GM12873 (cell line): ENCODE measurements at regions not wholly inside any gene's neighbourhood (a gene's known extent, or its start where the extent isn't known, plus 50 kb on each side); places are given as distances from the start of the nearest gene placed in this dataset.

ENCODE experiments used
- TF ChIP-seq, protein P1 (sequence below): IDR thresholded peaks from 2 replicates; pipeline ENCODE4 v1.5.1; 2012; ENCODE audit warnings: low read depth, mild to moderate bottlenecking, moderate library complexity, low read length, control low read depth; ENCODE audit not compliant: insufficient read depth; ENCODE audit errors: missing control alignments

DNA sequence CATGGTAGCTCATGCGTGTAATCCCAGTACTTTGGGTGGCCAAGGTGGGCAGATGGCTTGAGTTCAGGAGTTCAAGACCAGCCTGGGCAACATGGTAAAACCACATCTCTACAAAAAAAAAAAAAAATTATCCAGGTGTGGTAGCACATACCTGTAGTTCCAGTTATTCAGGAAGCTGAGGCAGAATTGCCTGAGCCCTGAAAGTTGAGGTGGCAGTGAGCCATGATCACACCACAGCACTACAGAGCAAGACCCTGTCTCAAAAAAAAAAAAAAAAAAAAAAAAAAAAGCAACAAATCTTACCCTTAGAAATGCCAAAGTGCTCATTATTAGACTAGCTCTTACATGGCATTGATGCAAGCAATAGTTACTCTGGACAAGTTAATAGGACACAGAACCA is 724.9 kb downstream of the MAT2B start:
- TF ChIP-seq, protein P1, sequence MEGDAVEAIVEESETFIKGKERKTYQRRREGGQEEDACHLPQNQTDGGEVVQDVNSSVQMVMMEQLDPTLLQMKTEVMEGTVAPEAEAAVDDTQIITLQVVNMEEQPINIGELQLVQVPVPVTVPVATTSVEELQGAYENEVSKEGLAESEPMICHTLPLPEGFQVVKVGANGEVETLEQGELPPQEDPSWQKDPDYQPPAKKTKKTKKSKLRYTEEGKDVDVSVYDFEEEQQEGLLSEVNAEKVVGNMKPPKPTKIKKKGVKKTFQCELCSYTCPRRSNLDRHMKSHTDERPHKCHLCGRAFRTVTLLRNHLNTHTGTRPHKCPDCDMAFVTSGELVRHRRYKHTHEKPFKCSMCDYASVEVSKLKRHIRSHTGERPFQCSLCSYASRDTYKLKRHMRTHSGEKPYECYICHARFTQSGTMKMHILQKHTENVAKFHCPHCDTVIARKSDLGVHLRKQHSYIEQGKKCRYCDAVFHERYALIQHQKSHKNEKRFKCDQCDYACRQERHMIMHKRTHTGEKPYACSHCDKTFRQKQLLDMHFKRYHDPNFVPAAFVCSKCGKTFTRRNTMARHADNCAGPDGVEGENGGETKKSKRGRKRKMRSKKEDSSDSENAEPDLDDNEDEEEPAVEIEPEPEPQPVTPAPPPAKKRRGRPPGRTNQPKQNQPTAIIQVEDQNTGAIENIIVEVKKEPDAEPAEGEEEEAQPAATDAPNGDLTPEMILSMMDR: no peak

DNA sequence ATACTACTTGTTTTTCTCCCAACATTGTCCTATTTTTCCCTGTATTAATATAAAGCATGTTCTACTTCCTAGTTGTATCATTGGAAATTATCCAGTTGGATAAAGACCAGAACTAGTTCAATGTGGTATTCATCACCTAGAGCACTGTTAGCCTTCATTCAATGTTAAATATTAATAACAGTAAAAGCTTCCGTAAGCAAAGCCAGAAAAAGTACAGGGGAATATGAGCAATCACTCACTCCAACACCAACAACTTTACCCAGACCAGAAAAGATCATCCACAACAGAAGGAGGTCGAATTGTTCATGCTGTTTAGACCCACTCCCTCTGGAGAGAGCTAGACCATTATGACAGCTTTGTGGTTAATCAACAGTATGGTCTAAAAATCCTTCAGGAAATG is 728.4 kb downstream of the MAT2B start:
- TF ChIP-seq, protein P1: no peak

DNA sequence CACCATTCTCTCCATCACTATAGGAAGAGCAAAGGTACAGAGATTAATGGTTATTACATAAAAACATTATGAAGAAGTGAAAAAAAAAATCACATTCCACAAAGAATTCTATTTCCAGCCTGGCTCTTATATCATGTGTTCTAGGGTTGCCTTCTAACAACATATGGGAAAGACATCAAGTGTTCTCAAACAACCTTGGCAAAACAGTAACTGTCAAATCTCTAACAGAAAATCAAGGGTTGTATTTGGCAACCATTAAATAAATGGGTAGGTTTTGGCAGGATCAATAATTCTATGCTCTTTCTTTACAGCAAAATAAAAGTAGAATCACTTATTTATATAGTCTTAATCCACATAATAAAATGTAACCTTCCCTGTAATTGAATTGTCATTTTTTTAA is 728.9 kb downstream of the MAT2B start:
- TF ChIP-seq, protein P1: no peak

DNA sequence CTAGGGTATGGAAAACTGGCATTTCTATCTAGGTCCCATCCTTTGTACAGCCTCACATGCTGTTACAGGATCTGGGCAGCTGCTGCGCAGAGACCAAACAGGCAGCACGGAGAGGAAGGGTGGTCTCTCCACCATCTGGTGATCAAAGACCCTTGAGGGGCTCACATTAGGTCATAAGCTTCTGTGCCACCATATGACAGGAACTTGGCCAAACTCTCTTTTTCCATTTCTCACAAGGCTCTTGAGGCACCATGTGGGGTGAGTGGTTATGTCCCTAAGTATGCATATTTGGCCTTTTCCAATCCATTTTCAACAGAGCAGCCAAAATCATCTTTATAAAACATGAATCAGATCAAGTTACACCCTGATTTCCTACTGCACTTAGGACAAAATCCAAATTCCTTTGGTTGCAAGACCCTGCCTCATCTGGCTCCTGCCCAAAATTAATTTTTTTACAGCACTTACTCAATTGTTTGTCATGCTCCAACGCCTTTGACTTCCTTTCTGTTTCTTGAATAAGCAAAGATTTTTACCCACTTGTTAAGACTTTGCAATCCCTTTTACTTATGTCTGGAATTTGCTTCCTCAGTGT is 730.0 kb downstream of the MAT2B start:
- TF ChIP-seq, protein P1: no peak

DNA sequence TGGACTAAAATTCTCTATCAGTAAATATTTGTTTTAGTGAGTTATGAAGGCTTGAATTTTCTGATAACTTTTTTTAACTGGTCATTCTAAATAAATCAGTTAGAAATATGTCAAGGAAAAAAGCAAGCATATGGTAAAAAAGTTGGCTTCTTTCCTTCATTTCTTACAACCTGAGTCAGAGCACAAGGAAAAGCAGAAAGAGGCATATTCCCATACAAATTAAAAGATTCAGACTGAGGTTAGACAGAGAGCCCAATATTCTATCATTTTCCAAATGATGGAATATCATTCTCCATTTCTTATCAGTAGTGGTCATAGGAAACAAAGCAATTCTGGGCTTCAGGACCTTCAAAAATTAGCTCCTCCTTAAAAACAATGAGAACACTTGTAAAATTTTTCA is 732.1 kb downstream of the MAT2B start:
- TF ChIP-seq, protein P1: no peak

DNA sequence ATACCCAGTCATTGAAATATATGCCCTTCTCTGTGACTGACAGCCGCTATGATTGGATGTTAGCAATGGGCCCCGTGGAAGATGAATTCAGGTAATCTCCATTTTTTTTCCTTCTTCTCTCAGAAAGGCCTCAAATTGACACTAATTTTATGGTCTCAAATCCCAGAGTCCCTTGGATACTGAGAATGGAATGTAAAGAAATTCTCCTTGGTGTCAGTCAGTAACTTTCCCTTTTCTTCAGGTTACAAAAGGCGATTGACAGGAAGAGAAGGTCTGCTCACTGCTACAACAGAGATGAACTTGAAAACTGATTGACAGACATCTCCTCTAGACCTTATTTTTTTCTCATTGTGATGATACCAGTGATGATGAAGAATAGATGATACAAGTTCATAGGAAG is 748.3 kb downstream of the MAT2B start:
- TF ChIP-seq, protein P1: no peak

DNA sequence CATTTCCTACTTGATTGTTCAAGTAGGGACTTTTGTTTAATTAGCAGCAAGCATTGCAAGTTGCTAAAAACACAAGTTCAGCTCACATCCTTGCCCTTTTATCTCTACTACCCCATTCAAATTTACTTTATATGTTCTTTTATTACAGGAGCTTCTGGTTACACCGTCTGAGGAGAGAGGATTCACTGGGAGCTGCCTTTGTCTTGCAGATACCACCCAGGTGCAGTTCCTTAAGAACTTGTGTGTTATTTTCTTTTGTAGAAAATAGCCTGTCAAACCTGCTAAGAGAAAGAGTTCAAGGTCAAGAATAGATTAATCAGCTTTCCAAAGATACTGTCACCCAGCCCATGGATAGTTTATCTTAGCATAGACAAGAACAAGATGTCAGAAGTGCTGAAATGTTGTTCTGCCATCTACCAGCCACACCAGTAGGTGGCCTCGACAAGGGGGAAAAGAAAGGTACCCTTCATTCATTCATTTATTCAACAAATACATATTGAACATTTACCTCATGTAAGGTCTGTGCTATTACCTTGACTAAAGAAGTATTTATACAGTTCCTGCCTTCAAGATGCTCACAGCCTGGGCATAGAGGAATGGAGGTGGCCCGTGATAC is 750.3 kb downstream of the MAT2B start:
- TF ChIP-seq, protein P1: no peak
